Peyer's patch (tissue), 4 donors: ENCODE measurements at regions not wholly inside any gene's neighbourhood (a gene's known extent, or its start where the extent isn't known, plus 50 kb on each side); places are given as distances from the start of the nearest gene placed in this dataset.

ENCODE experiments used
- CTCF ChIP-seq, 6 experiments: fragments of 450-650 bp in 4 of 6; fragments of 200-600 bp in 2 of 6; sonication (generic) in 1 of 6; IDR thresholded peaks; one replicate each; pipeline ENCODE4 v1.5.1; 2017 to 2019; ENCODE audit warnings: antibody characterized with exemption in 6 of 6, mild to moderate bottlenecking in 3 of 6, moderate library complexity in 1 of 6
- POLR2A ChIP-seq, 2 donors: fragments of 450-650 bp; IDR thresholded peaks; one replicate each; pipeline ENCODE4 v1.5.1; 2017; ENCODE audit warnings: antibody characterized with exemption in 2 of 2, mild to moderate bottlenecking in 2 of 2, moderate library complexity in 2 of 2

- TF ChIP-seq CTCF (IDR thresholded peaks at IDR 0.05): no peak
- TF ChIP-seq POLR2A (IDR thresholded peaks at IDR 0.05): no peak
These were observed 376.6 kb upstream of the NAALADL2 start for GRCh38 chr3:174482541-174482940.
